H9 (cell line): ENCODE measurements at regions not wholly inside any gene's neighbourhood (a gene's known extent, or its start where the extent isn't known, plus 50 kb on each side); places are given as distances from the start of the nearest gene placed in this dataset.

Experiments used
- DNase-seq: peaks from one replicate; pipeline ENCODE4 v3.0.0-alpha.2; 2017
- H2AFZ ChIP-seq: one replicate; pipeline ENCODE4 v1.6.1; 2013; ENCODE audit warnings: mild to moderate bottlenecking, low read length, control low read depth, moderate library complexity
- H2AK5ac ChIP-seq: 2 replicates; pipeline ENCODE4 v1.6.1; 2013; ENCODE audit warnings: low read length, control low read depth, mixed read lengths; ENCODE audit not compliant: insufficient read length
- H2BK120ac ChIP-seq: one replicate; pipeline ENCODE4 v1.6.1; 2013; ENCODE audit warnings: low read depth, mild to moderate bottlenecking, low read length, control low read depth, inconsistent platforms; ENCODE audit not compliant: poor library complexity, severe bottlenecking
- H2BK12ac ChIP-seq: 2 replicates; pipeline ENCODE4 v1.6.1; 2013; ENCODE audit warnings: low read length, control low read depth, mixed read lengths, low read depth; ENCODE audit not compliant: insufficient read length
- H2BK15ac ChIP-seq: 2 replicates; pipeline ENCODE4 v1.6.1; 2013; ENCODE audit warnings: low read depth, low read length, control low read depth
- H2BK20ac ChIP-seq: one replicate; pipeline ENCODE4 v1.6.1; 2013; ENCODE audit warnings: low read depth, mild to moderate bottlenecking, low read length, control low read depth, inconsistent platforms; ENCODE audit not compliant: poor library complexity, severe bottlenecking
- H2BK5ac ChIP-seq: 2 replicates; pipeline ENCODE4 v1.6.1; 2013; ENCODE audit warnings: low read length, control low read depth, mixed read lengths; ENCODE audit not compliant: insufficient read length
- H3K14ac ChIP-seq: 2 replicates; pipeline ENCODE4 v1.6.1; 2013; ENCODE audit warnings: low read length, control low read depth; ENCODE audit not compliant: insufficient read depth
- H3K18ac ChIP-seq: 2 replicates; pipeline ENCODE4 v1.6.1; 2013; ENCODE audit warnings: low read depth, mild to moderate bottlenecking, mixed read lengths, low read length, control low read depth; ENCODE audit not compliant: insufficient read length
- H3K23ac ChIP-seq: 2 replicates; pipeline ENCODE4 v1.6.1; 2013; ENCODE audit warnings: low read length, control low read depth, mixed read lengths, low read depth; ENCODE audit not compliant: insufficient read length
- H3K23me2 ChIP-seq: 2 replicates; pipeline ENCODE4 v1.6.1; 2013; ENCODE audit warnings: low read depth, mild to moderate bottlenecking, mixed read lengths, low read length, control low read depth; ENCODE audit not compliant: insufficient read length, poor library complexity, severe bottlenecking
- H3K27ac ChIP-seq: 2 replicates; pipeline ENCODE4 v1.5.1; 2013; ENCODE audit warnings: low read length, control low read depth, mixed read lengths, low read depth; ENCODE audit not compliant: insufficient read length
- H3K27me3 ChIP-seq: 2 replicates; pipeline ENCODE4 v1.6.1; 2013; ENCODE audit warnings: low read length, control low read depth, inconsistent platforms; ENCODE audit not compliant: insufficient read depth
- H3K4ac ChIP-seq: 2 replicates; pipeline ENCODE4 v1.6.1; 2013; ENCODE audit warnings: low read depth, mild to moderate bottlenecking, control low read depth, inconsistent platforms, low read length, moderate library complexity
- H3K4me1 ChIP-seq: 2 replicates; pipeline ENCODE4 v1.6.1; 2013; ENCODE audit warnings: low read length, control low read depth, inconsistent platforms; ENCODE audit not compliant: insufficient read depth
- H3K4me2 ChIP-seq: 2 replicates; pipeline ENCODE4 v1.6.1; 2013; ENCODE audit warnings: low read length, control low read depth, mixed read lengths; ENCODE audit not compliant: insufficient read length, insufficient read depth
- H3K56ac ChIP-seq: 2 replicates; pipeline ENCODE4 v1.6.1; 2013; ENCODE audit warnings: low read depth, mild to moderate bottlenecking, mixed read lengths, low read length, control low read depth; ENCODE audit not compliant: insufficient read length
- H3K79me1 ChIP-seq: 2 replicates; pipeline ENCODE4 v1.6.1; 2013; ENCODE audit warnings: low read depth, mild to moderate bottlenecking, moderate library complexity, low read length, control low read depth, inconsistent platforms; ENCODE audit not compliant: insufficient read depth, poor library complexity, severe bottlenecking
- H3K79me2 ChIP-seq: 2 replicates; pipeline ENCODE4 v1.6.1; 2013; ENCODE audit warnings: low read length, control low read depth, inconsistent platforms; ENCODE audit not compliant: insufficient read depth
- H3K9ac ChIP-seq: 2 replicates; pipeline ENCODE4 v1.6.1; 2013; ENCODE audit warnings: low read length, control low read depth, mixed read lengths; ENCODE audit not compliant: insufficient read length; ENCODE audit errors: extremely low read depth
- H3K9me3 ChIP-seq: one replicate; pipeline ENCODE4 v1.6.1; 2013; ENCODE audit warnings: low read depth, low read length, inconsistent platforms; ENCODE audit not compliant: control insufficient read depth
- H3T11ph ChIP-seq: one replicate; pipeline ENCODE4 v1.6.1; 2013; ENCODE audit warnings: mild to moderate bottlenecking, low read length, control low read depth, inconsistent platforms
- H4K20me1 ChIP-seq: one replicate; pipeline ENCODE4 v1.6.1; 2013; ENCODE audit not compliant: control insufficient read depth, insufficient read length, insufficient read depth
- H4K5ac ChIP-seq: 2 replicates; pipeline ENCODE4 v1.6.1; 2013; ENCODE audit warnings: low read depth, mild to moderate bottlenecking, mixed read lengths, low read length, control low read depth; ENCODE audit not compliant: insufficient read length
- H4K8ac ChIP-seq: replicated peaks from 2 replicates; pipeline ENCODE4 v1.6.1; 2013; ENCODE audit warnings: low read length, control low read depth, mixed read lengths, low read depth; ENCODE audit not compliant: insufficient read length
- H4K91ac ChIP-seq: 2 replicates; pipeline ENCODE4 v1.6.1; 2013; ENCODE audit warnings: low read depth, mild to moderate bottlenecking, moderate library complexity, mixed read lengths, low read length, control low read depth; ENCODE audit not compliant: insufficient read length
- H3K27ac Mint-ChIP-seq, 3 experiments: 2 replicates in 2 of 3; 3 replicates in 1 of 3; pipeline ENCODE4 v1.8.0; 2020 to 2021; ENCODE audit warnings: mixed read lengths in 3 of 3, mild to moderate bottlenecking in 1 of 3, moderate library complexity in 1 of 3
- H3K27me3 Mint-ChIP-seq: 2 replicates; pipeline ENCODE4 v1.8.0; 2021; ENCODE audit warnings: low read depth, mild to moderate bottlenecking, moderate library complexity, mixed read lengths
- H3K36me3 Mint-ChIP-seq, 3 experiments: 2 replicates in 2 of 3; 3 replicates in 1 of 3; pipeline ENCODE4 v1.8.0; 2020 to 2021; ENCODE audit warnings: low read depth in 3 of 3, mixed read lengths in 3 of 3; ENCODE audit not compliant: insufficient read depth in 1 of 3
- H3K4me1 Mint-ChIP-seq, 2 experiments: 2 replicates each; pipeline ENCODE4 v1.8.0; 2020; ENCODE audit warnings: mixed read lengths in 2 of 2
- H3K4me3 Mint-ChIP-seq, 2 experiments: 2 replicates in 1 of 2; 3 replicates in 1 of 2; pipeline ENCODE4 v1.8.0; 2020 to 2021; ENCODE audit warnings: mild to moderate bottlenecking in 2 of 2, mixed read lengths in 2 of 2, moderate library complexity in 1 of 2
- H3K9me3 Mint-ChIP-seq, 2 experiments: 2 replicates in 1 of 2; 3 replicates in 1 of 2; pipeline ENCODE4 v1.8.0; 2020; ENCODE audit warnings: mild to moderate bottlenecking in 2 of 2, mixed read lengths in 2 of 2, moderate library complexity in 1 of 2
- WGBS: extraction: QIAGEN DNeasy Blood & Tissue Kit; methylation state at CpG from one replicate; pipeline ENCODE4 v1.1.7; 2013; ENCODE audit warnings: missing lambda C conversion rate, low lambda C conversion rate, mixed read lengths; ENCODE audit not compliant: insufficient read length; ENCODE audit errors: extremely low coverage; 5-methylcytosine and 5-hydroxymethylcytosine counted together
- TF ChIP-seq, protein P1 (sequence below): fragments of 200-600 bp; sonication (generic); conservative IDR thresholded peaks from 3 replicates; pipeline ENCODE4 v1.8.0; 2021; ENCODE audit warnings: antibody characterized with exemption, mild to moderate bottlenecking

- H3K27me3 ChIP-seq, result no peaks in the 10 kb centered on the region
- Mint-ChIP-seq H3K36me3 (peaks cover 2 to 26% (median 7%) of the 10 kb centered on the region in 3 experiments; a peak in 4 of 7 replicates), H3K27me3 (peaks cover 24% of the 10 kb centered on the region), H3K27ac (peak overlapping the region in 1 of 3 experiments; percentile 55; a peak in 1 of 7 replicates), H3K9me3 (peaks cover 23 to 24% of the 10 kb centered on the region in 2 experiments), H3K4me3 (0 out of 5 replicates have a peak overlapping the region, but pooled peaks of 1 of the 2 experiments have one; percentile 4), H3K4me1 (peaks cover 25 to 31% of the 10 kb centered on the region in 2 experiments)
- H3K56ac ChIP-seq, result no peak overlapping the region
- H2BK15ac ChIP-seq, result no peak overlapping the region
- no peak overlapping the region for H3K4me2 ChIP-seq
- H3K14ac ChIP-seq, result no peak overlapping the region
- no peak overlapping the region for H2BK20ac ChIP-seq
- DNase-seq, result no peak
- H2BK120ac ChIP-seq, result no peak overlapping the region
- no peak overlapping the region for H2BK12ac ChIP-seq
- no peaks in the 10 kb centered on the region for H3K79me1 ChIP-seq
- no peak overlapping the region for H4K5ac ChIP-seq
- H3K23ac ChIP-seq, result no peak overlapping the region
- H3K27ac ChIP-seq, result no peak overlapping the region
- H3K18ac ChIP-seq, result no peak overlapping the region
- WGBS, result no CpG with 5 or more reads among the region's 2 CpGs
- H2AK5ac ChIP-seq, result no peak overlapping the region
- no peak overlapping the region for H2BK5ac ChIP-seq
- H3K23me2 ChIP-seq, result no peaks in the 10 kb centered on the region
- no peak overlapping the region for H2AFZ ChIP-seq
- no peak overlapping the region for H3T11ph ChIP-seq
- H3K9ac ChIP-seq, result no peak overlapping the region
- H4K91ac ChIP-seq, result no peak overlapping the region
- H3K4me1 ChIP-seq, result no peaks in the 10 kb centered on the region
- TF ChIP-seq, protein P1, sequence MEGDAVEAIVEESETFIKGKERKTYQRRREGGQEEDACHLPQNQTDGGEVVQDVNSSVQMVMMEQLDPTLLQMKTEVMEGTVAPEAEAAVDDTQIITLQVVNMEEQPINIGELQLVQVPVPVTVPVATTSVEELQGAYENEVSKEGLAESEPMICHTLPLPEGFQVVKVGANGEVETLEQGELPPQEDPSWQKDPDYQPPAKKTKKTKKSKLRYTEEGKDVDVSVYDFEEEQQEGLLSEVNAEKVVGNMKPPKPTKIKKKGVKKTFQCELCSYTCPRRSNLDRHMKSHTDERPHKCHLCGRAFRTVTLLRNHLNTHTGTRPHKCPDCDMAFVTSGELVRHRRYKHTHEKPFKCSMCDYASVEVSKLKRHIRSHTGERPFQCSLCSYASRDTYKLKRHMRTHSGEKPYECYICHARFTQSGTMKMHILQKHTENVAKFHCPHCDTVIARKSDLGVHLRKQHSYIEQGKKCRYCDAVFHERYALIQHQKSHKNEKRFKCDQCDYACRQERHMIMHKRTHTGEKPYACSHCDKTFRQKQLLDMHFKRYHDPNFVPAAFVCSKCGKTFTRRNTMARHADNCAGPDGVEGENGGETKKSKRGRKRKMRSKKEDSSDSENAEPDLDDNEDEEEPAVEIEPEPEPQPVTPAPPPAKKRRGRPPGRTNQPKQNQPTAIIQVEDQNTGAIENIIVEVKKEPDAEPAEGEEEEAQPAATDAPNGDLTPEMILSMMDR, result no peak
- no peaks in the 10 kb centered on the region for H4K20me1 ChIP-seq
- no peaks in the 10 kb centered on the region for H3K79me2 ChIP-seq
- no peak overlapping the region for H3K4ac ChIP-seq
- no peak overlapping the region for H4K8ac ChIP-seq
- peaks cover 5% of the 10 kb centered on the region for H3K9me3 ChIP-seq
Measured at GRCh38 chr16:86410081-86410480, 100.2 kb upstream of the FOXF1 start.
